ENCODE measurements at regions not wholly inside any gene's neighbourhood (a gene's known extent, or its start where the extent isn't known, plus 50 kb on each side); places are given as distances from the start of the nearest gene placed in this dataset.

GRCh38 chr2:120549841-120550240 is 185.8 kb upstream of the GLI2 start:
- DNase-seq (ENCODE audit: insufficient read length, low spot score) (no peak), FAIRE-seq (no peak)
- TF ChIP-seq PAX5 (IDR thresholded peaks at IDR 0.05; ENCODE audit: insufficient read depth, low read length, severe bottlenecking) (no peak), SPI1 (IDR thresholded peaks at IDR 0.05; ENCODE audit: low read depth, low read length) (no peak)

GRCh38 chr2:120550282-120550681 is 185.4 kb upstream of the GLI2 start:
- FAIRE-seq (no peak), DNase-seq (ENCODE audit: insufficient read length, low spot score) (no peak)
- no peak for TF ChIP-seq SPI1 (IDR thresholded peaks at IDR 0.05; ENCODE audit: low read depth, low read length)
- TF ChIP-seq POLR2AphosphoS5 (IDR thresholded peaks at IDR 0.05; ENCODE audit: low read depth, low read length) = no peak
- no peak for TF ChIP-seq PAX5 (IDR thresholded peaks at IDR 0.05; ENCODE audit: insufficient read depth, low read length, severe bottlenecking)
- no peak for TF ChIP-seq POU2F2 (IDR thresholded peaks at IDR 0.05; ENCODE audit: low read depth, low read length)
- TF ChIP-seq TAF1 (IDR thresholded peaks at IDR 0.05; ENCODE audit: low read depth, low read length) = no peak
- no peak for TF ChIP-seq POLR2A (IDR thresholded peaks at IDR 0.05; ENCODE audit: low read depth, low read length)

- TF ChIP-seq SPI1 (IDR thresholded peaks at IDR 0.05; ENCODE audit: low read depth, low read length) (no peak), TAF1 (IDR thresholded peaks at IDR 0.05; ENCODE audit: low read depth, low read length) (no peak)
- no peak for FAIRE-seq
- no peak for DNase-seq (ENCODE audit: insufficient read length, low spot score)
Observed at GRCh38 chr2:120550893-120551446, 184.7 kb upstream of the GLI2 start.

- FAIRE-seq (no peak), DNase-seq (ENCODE audit: insufficient read length, low spot score) (no peak)
- TF ChIP-seq POLR2AphosphoS5 (IDR thresholded peaks at IDR 0.05; ENCODE audit: low read depth, low read length) (no peak), SPI1 (IDR thresholded peaks at IDR 0.05; ENCODE audit: low read depth, low read length) (peak; percentile 93), PAX5 (IDR thresholded peaks at IDR 0.05; ENCODE audit: insufficient read depth, low read length, severe bottlenecking) (no peak), POLR2A (IDR thresholded peaks at IDR 0.05; ENCODE audit: low read depth, low read length) (no peak), POU2F2 (IDR thresholded peaks at IDR 0.05; ENCODE audit: low read depth, low read length) (no peak), TAF1 (IDR thresholded peaks at IDR 0.05; ENCODE audit: low read depth, low read length) (no peak)
Observed at GRCh38 chr2:120551522-120551921, 184.1 kb upstream of the GLI2 start.

- no peak for TF ChIP-seq POLR2AphosphoS5 (IDR thresholded peaks at IDR 0.05; ENCODE audit: low read depth, low read length)
- no peak for TF ChIP-seq POLR2A (IDR thresholded peaks at IDR 0.05; ENCODE audit: low read depth, low read length)
- no peak for TF ChIP-seq POU2F2 (IDR thresholded peaks at IDR 0.05; ENCODE audit: low read depth, low read length)
- no peak for TF ChIP-seq PAX5 (IDR thresholded peaks at IDR 0.05; ENCODE audit: insufficient read depth, low read length, severe bottlenecking)
- no peak for TF ChIP-seq TAF1 (IDR thresholded peaks at IDR 0.05; ENCODE audit: low read depth, low read length)
- TF ChIP-seq SPI1 (IDR thresholded peaks at IDR 0.05; ENCODE audit: low read depth, low read length) = no peak
- FAIRE-seq (no peak), DNase-seq (ENCODE audit: insufficient read length, low spot score) (no peak)
Observed at GRCh38 chr2:120552079-120552478, 183.6 kb upstream of the GLI2 start.

- no peak for DNase-seq (ENCODE audit: insufficient read length, low spot score)
- TF ChIP-seq SPI1 (IDR thresholded peaks at IDR 0.05; ENCODE audit: low read depth, low read length) (no peak), PAX5 (IDR thresholded peaks at IDR 0.05; ENCODE audit: insufficient read depth, low read length, severe bottlenecking) (no peak), POLR2A (IDR thresholded peaks at IDR 0.05; ENCODE audit: low read depth, low read length) (no peak), TAF1 (IDR thresholded peaks at IDR 0.05; ENCODE audit: low read depth, low read length) (no peak), POU2F2 (IDR thresholded peaks at IDR 0.05; ENCODE audit: low read depth, low read length) (no peak), POLR2AphosphoS5 (IDR thresholded peaks at IDR 0.05; ENCODE audit: low read depth, low read length) (no peak)
- peak; percentile 20 for FAIRE-seq
Observed at GRCh38 chr2:120552800-120553481, 182.7 kb upstream of the GLI2 start.

GRCh38 chr2:120554625-120555032 is 181.0 kb upstream of the GLI2 start:
- DNase-seq (ENCODE audit: insufficient read length, low spot score) (no peak), FAIRE-seq (no peak)
- TF ChIP-seq POU2F2 (IDR thresholded peaks at IDR 0.05; ENCODE audit: low read depth, low read length) (no peak), SPI1 (IDR thresholded peaks at IDR 0.05; ENCODE audit: low read depth, low read length) (no peak), PAX5 (IDR thresholded peaks at IDR 0.05; ENCODE audit: insufficient read depth, low read length, severe bottlenecking) (no peak), POLR2A (IDR thresholded peaks at IDR 0.05; ENCODE audit: low read depth, low read length) (no peak), TAF1 (IDR thresholded peaks at IDR 0.05; ENCODE audit: low read depth, low read length) (no peak), POLR2AphosphoS5 (IDR thresholded peaks at IDR 0.05; ENCODE audit: low read depth, low read length) (no peak)

GRCh38 chr2:120555092-120555491 is 180.6 kb upstream of the GLI2 start:
- no peak for FAIRE-seq
- TF ChIP-seq PAX5 (IDR thresholded peaks at IDR 0.05; ENCODE audit: insufficient read depth, low read length, severe bottlenecking) (no peak), SPI1 (IDR thresholded peaks at IDR 0.05; ENCODE audit: low read depth, low read length) (no peak), TAF1 (IDR thresholded peaks at IDR 0.05; ENCODE audit: low read depth, low read length) (no peak), POU2F2 (IDR thresholded peaks at IDR 0.05; ENCODE audit: low read depth, low read length) (no peak), POLR2AphosphoS5 (IDR thresholded peaks at IDR 0.05; ENCODE audit: low read depth, low read length) (no peak), POLR2A (IDR thresholded peaks at IDR 0.05; ENCODE audit: low read depth, low read length) (no peak)
- DNase-seq (ENCODE audit: insufficient read length, low spot score) = no peak

GRCh38 chr2:120556911-120557310 is 178.8 kb upstream of the GLI2 start:
- FAIRE-seq (no peak), DNase-seq (ENCODE audit: insufficient read length, low spot score) (no peak)
- TF ChIP-seq TAF1 (IDR thresholded peaks at IDR 0.05; ENCODE audit: low read depth, low read length) = no peak
- no peak for TF ChIP-seq POU2F2 (IDR thresholded peaks at IDR 0.05; ENCODE audit: low read depth, low read length)
- TF ChIP-seq POLR2A (IDR thresholded peaks at IDR 0.05; ENCODE audit: low read depth, low read length) = no peak
- no peak for TF ChIP-seq POLR2AphosphoS5 (IDR thresholded peaks at IDR 0.05; ENCODE audit: low read depth, low read length)
- no peak for TF ChIP-seq SPI1 (IDR thresholded peaks at IDR 0.05; ENCODE audit: low read depth, low read length)
- no peak for TF ChIP-seq PAX5 (IDR thresholded peaks at IDR 0.05; ENCODE audit: insufficient read depth, low read length, severe bottlenecking)

GRCh38 chr2:120558847-120559246 is 176.8 kb upstream of the GLI2 start:
- DNase-seq (ENCODE audit: insufficient read length, low spot score) (no peak), FAIRE-seq (no peak)
- TF ChIP-seq PAX5 (IDR thresholded peaks at IDR 0.05; ENCODE audit: insufficient read depth, low read length, severe bottlenecking) (no peak), POLR2AphosphoS5 (IDR thresholded peaks at IDR 0.05; ENCODE audit: low read depth, low read length) (no peak), POU2F2 (IDR thresholded peaks at IDR 0.05; ENCODE audit: low read depth, low read length) (no peak), SPI1 (IDR thresholded peaks at IDR 0.05; ENCODE audit: low read depth, low read length) (no peak), POLR2A (IDR thresholded peaks at IDR 0.05; ENCODE audit: low read depth, low read length) (no peak), TAF1 (IDR thresholded peaks at IDR 0.05; ENCODE audit: low read depth, low read length) (no peak)

Data from GM12891 (cell line).